ENCODE measurements at regions not wholly inside any gene's neighbourhood (a gene's known extent, or its start where the extent isn't known, plus 50 kb on each side); places are given as distances from the start of the nearest gene placed in this dataset.

DNA sequence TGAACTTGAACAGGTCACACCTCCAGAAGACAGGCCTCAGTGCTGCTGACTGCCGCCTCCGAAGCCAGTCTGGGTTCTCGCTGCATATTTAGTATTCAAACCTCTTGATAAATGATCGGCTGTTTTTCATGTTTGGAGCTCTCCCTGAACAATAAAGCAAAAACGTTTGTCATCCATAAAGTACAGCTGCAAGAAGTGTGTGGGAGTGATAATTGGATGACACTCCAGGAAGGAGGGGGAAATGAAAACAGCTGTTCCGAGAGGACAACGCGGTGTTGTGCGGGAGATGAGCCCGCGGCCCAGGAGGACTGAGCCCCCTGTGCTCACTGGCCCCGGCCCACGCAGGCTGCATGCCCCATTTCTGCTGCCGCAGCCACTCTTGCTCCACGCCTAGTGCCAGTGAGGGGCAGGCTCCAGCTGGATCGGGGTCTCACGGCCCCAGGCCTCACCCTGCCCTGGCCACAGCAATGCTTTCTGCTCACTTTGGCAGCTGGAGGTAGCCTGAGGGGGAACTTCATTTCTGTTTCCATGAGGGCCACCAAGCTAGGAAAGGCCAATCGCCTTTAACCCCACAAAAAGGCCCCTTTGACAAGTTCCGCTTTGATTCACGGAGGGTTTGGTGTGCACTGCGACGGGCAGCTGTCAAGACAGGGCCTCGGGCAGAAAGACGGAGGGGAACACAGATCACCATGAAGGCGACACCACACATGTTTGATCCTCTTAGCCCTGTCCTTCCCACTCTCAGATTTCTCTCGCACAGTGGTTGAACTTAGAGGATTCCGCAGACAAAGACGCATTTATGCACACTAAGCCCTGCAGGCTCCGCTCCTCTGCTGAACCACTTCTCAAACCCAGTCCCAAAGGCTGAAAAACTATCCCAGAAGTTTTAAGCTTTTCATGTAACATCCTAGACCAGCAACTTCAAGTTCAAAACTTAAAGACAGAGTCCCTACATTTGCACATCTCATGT is 537.6 kb downstream of the EFNB2 start:
- Histone ChIP-seq H3K27ac (ENCODE audit: low read depth, low read length) (no peak overlapping the region), H3K36me3 (ENCODE audit: control insufficient read depth in 1 of 2, insufficient read depth in 2 of 2, low read length in 2 of 2) (no peaks in the 10 kb centered on the region), H4K20me1 (ENCODE audit: insufficient read depth) (no peaks in the 10 kb centered on the region), H3K9me2 (ENCODE audit: insufficient read depth) (no peaks in the 10 kb centered on the region), H3K9me3 (ENCODE audit: control insufficient read depth in 1 of 2, insufficient read depth in 1 of 2, low read depth in 1 of 2, low read length in 2 of 2) (no peaks in the 10 kb centered on the region), H3K4me2 (ENCODE audit: low read length) (no peak overlapping the region), H3K79me2 (ENCODE audit: insufficient read depth, low read length) (no peaks in the 10 kb centered on the region), H3K9ac (ENCODE audit: low read length) (no peak overlapping the region), H3K4me1 (ENCODE audit: control insufficient read depth in 1 of 2, insufficient read depth in 2 of 2, low read length in 2 of 2) (no peaks in the 10 kb centered on the region), H3K27me3 (ENCODE audit: insufficient read depth, low read length) (no peaks in the 10 kb centered on the region), H2AFZ (ENCODE audit: low read depth, low read length, poor library complexity, severe bottlenecking) (no peak overlapping the region), H3K4me3 (replicated peaks in 1 of 2; ENCODE audit: low read depth in 1 of 2, low read length in 2 of 2) (no peak overlapping the region)
- no TSS peak for BruUV-seq (replicated peaks)
- DNase-seq (ENCODE audit: low read depth, low spot score), result no peak
- ChIA-PET CTCF (no interaction called here), RAD21 (ENCODE audit: low non-redundant PET in 1 of 2, low total read pairs in 2 of 2, uncharacterized antibody in 2 of 2, unreplicated experiment in 2 of 2) (no interaction called here), POLR2A (no interaction called here)
- ATAC-seq, result no peak
- TF ChIP-seq POLR2A (IDR thresholded peaks at IDR 0.05; ENCODE audit: borderline replicate concordance, extremely low read depth, insufficient read depth, insufficient read length) (no peak), EZH2 (IDR thresholded peaks at IDR 0.05) (no peak)
- intact Hi-C loops (cut with micrococcal nuclease), result no loop called here

DNA sequence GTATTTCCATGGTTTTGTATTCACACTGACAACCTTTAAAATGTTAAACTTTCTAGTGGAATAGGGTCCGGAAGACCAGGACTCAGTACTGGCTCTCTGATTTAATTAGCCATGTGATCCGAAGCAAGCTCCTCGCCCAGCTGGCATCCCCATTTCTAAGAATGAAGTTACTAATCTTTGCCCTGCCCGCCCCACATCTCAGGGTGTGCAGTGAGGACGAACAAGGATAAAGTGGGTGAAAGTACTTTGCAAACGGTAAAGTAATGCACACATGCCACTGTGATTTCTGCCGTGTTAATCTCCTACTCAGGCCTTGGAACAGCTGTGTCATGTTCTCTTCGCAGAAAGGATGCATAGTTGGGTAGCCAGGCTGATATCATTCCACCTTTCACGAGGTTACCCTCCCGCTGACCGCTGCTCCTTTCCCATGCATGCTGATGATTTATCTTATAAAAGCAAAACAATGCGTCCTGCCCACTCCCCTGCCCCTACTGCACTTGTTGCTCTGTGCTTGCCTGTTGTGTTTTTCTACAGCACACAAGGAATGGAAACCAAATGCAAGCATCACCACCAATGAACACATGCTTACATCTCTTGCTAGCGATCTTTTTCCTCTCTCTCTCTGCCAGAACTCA is 539.0 kb downstream of the EFNB2 start:
- Histone ChIP-seq H3K27ac (ENCODE audit: low read depth, low read length) (no peak overlapping the region), H3K27me3 (ENCODE audit: insufficient read depth, low read length) (no peaks in the 10 kb centered on the region), H3K36me3 (ENCODE audit: control insufficient read depth in 1 of 2, insufficient read depth in 2 of 2, low read length in 2 of 2) (no peaks in the 10 kb centered on the region), H4K20me1 (ENCODE audit: insufficient read depth) (no peaks in the 10 kb centered on the region), H3K9me2 (ENCODE audit: insufficient read depth) (no peaks in the 10 kb centered on the region), H3K9ac (ENCODE audit: low read length) (no peak overlapping the region), H3K9me3 (ENCODE audit: control insufficient read depth in 1 of 2, insufficient read depth in 1 of 2, low read depth in 1 of 2, low read length in 2 of 2) (no peaks in the 10 kb centered on the region), H2AFZ (ENCODE audit: low read depth, low read length, poor library complexity, severe bottlenecking) (no peak overlapping the region), H3K4me2 (ENCODE audit: low read length) (no peak overlapping the region), H3K79me2 (ENCODE audit: insufficient read depth, low read length) (no peaks in the 10 kb centered on the region), H3K4me1 (ENCODE audit: control insufficient read depth in 1 of 2, insufficient read depth in 2 of 2, low read length in 2 of 2) (peaks cover 0 to 3% of the 10 kb centered on the region in 2 experiments; a peak in 1 of 4 replicates), H3K4me3 (replicated peaks in 1 of 2; ENCODE audit: low read depth in 1 of 2, low read length in 2 of 2) (no peak overlapping the region)
- ATAC-seq, result no peak
- ChIA-PET RAD21 (ENCODE audit: low non-redundant PET in 1 of 2, low total read pairs in 2 of 2, uncharacterized antibody in 2 of 2, unreplicated experiment in 2 of 2) (no interaction called here), CTCF (interaction anchor here (0.6 kb wide), 1 partner anchor 41 kb away, joined by 3 read pairs; no protein-coding TSS in a partner anchor), POLR2A (no interaction called here)
- DNase-seq (ENCODE audit: low read depth, low spot score), result no peak
- intact Hi-C loops (cut with micrococcal nuclease), result no loop called here
- no TSS peak for BruUV-seq (replicated peaks)
- TF ChIP-seq SP1 (IDR thresholded peaks at IDR 0.05; ENCODE audit: low read depth) (no peak), YY1 (IDR thresholded peaks at IDR 0.05; ENCODE audit: extremely low read depth, insufficient replicate concordance, low read depth, low read length) (no peak), FOSL1 (IDR thresholded peaks at IDR 0.05; ENCODE audit: low read depth) (no peak), RAD21 (IDR thresholded peaks at IDR 0.05; ENCODE audit: low read depth) (no peak), CBX3 (IDR thresholded peaks at IDR 0.05; ENCODE audit: low read depth) (no peak), ELF1 (IDR thresholded peaks at IDR 0.05; ENCODE audit: borderline replicate concordance, low read depth) (no peak), ZNF274 (IDR thresholded peaks at IDR 0.05; ENCODE audit: low read depth, low read length) (no peak), CEBPB (IDR thresholded peaks at IDR 0.05; ENCODE audit: low read depth) (no peak), SIN3A (IDR thresholded peaks at IDR 0.05; ENCODE audit: low read depth) (no peak), ZFX (IDR thresholded peaks at IDR 0.05) (no peak), JUND (IDR thresholded peaks at IDR 0.05) (no peak)
- TF ChIP-seq, protein P1, sequence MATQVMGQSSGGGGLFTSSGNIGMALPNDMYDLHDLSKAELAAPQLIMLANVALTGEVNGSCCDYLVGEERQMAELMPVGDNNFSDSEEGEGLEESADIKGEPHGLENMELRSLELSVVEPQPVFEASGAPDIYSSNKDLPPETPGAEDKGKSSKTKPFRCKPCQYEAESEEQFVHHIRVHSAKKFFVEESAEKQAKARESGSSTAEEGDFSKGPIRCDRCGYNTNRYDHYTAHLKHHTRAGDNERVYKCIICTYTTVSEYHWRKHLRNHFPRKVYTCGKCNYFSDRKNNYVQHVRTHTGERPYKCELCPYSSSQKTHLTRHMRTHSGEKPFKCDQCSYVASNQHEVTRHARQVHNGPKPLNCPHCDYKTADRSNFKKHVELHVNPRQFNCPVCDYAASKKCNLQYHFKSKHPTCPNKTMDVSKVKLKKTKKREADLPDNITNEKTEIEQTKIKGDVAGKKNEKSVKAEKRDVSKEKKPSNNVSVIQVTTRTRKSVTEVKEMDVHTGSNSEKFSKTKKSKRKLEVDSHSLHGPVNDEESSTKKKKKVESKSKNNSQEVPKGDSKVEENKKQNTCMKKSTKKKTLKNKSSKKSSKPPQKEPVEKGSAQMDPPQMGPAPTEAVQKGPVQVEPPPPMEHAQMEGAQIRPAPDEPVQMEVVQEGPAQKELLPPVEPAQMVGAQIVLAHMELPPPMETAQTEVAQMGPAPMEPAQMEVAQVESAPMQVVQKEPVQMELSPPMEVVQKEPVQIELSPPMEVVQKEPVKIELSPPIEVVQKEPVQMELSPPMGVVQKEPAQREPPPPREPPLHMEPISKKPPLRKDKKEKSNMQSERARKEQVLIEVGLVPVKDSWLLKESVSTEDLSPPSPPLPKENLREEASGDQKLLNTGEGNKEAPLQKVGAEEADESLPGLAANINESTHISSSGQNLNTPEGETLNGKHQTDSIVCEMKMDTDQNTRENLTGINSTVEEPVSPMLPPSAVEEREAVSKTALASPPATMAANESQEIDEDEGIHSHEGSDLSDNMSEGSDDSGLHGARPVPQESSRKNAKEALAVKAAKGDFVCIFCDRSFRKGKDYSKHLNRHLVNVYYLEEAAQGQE (IDR thresholded peaks at IDR 0.05; ENCODE audit: low read depth), result no peak
- TF ChIP-seq, protein P2, sequence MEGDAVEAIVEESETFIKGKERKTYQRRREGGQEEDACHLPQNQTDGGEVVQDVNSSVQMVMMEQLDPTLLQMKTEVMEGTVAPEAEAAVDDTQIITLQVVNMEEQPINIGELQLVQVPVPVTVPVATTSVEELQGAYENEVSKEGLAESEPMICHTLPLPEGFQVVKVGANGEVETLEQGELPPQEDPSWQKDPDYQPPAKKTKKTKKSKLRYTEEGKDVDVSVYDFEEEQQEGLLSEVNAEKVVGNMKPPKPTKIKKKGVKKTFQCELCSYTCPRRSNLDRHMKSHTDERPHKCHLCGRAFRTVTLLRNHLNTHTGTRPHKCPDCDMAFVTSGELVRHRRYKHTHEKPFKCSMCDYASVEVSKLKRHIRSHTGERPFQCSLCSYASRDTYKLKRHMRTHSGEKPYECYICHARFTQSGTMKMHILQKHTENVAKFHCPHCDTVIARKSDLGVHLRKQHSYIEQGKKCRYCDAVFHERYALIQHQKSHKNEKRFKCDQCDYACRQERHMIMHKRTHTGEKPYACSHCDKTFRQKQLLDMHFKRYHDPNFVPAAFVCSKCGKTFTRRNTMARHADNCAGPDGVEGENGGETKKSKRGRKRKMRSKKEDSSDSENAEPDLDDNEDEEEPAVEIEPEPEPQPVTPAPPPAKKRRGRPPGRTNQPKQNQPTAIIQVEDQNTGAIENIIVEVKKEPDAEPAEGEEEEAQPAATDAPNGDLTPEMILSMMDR (IDR thresholded peaks at IDR 0.05 in 2 of 3, conservative IDR thresholded peaks at IDR 0.05 in 1 of 3; ENCODE audit: borderline replicate concordance in 1 of 3, insufficient read depth in 1 of 3, low read depth in 2 of 3, low read length in 2 of 3), result no peak

Measured in HCT116 (cell line).